Embryonic facial prominence (tissue), 1 donor: ENCODE measurements at regions not wholly inside any gene's neighbourhood (a gene's known extent, or its start where the extent isn't known, plus 50 kb on each side); places are given as distances from the start of the nearest gene placed in this dataset.
"Not testable (repeated sequence)": the region's sequence is repeated elsewhere in the genome, so short reads cannot be mapped to it uniquely, and the experiment has no call there.

Experiments used
- DNase-seq: peaks from one replicate; pipeline ENCODE4 v3.0.0-alpha.2; 2016; ENCODE audit errors: extremely low spot score

- no peak for DNase-seq
Measured at GRCh38 chr6:17182961-17183360, 81.1 kb downstream of the STMND1 start.

- no peak for DNase-seq
Measured at GRCh38 chr6:17186925-17187324, 85.1 kb downstream of the STMND1 start.

GRCh38 chr6:17193106-17193775 lies 87.9 kb upstream of the RBM24 start:
- no peak for DNase-seq

- DNase-seq = no peak
Measured at GRCh38 chr6:17197607-17198006, 83.6 kb upstream of the RBM24 start.

GRCh38 chr6:17200395-17200794 lies 80.8 kb upstream of the RBM24 start:
- DNase-seq = no peak

- DNase-seq = no peak
Measured at GRCh38 chr6:17202526-17202925, 78.6 kb upstream of the RBM24 start.

- DNase-seq = no peak
Measured at GRCh38 chr6:17204533-17204932, 76.6 kb upstream of the RBM24 start.

GRCh38 chr6:17206566-17207072 lies 74.5 kb upstream of the RBM24 start:
- DNase-seq = no peak

- DNase-seq = no peak
Measured at GRCh38 chr6:17207281-17207680, 73.9 kb upstream of the RBM24 start.

GRCh38 chr6:17210683-17211082 lies 70.5 kb upstream of the RBM24 start:
- DNase-seq = no peak

GRCh38 chr6:17211101-17211500 lies 70.1 kb upstream of the RBM24 start:
- no peak for DNase-seq

- no peak for DNase-seq
Measured at GRCh38 chr6:17212546-17213371, 68.4 kb upstream of the RBM24 start.

GRCh38 chr6:17214106-17214505 lies 67.1 kb upstream of the RBM24 start:
- DNase-seq = no peak

GRCh38 chr6:17216972-17217371 lies 64.2 kb upstream of the RBM24 start:
- not testable (repeated sequence) for DNase-seq

GRCh38 chr6:17218023-17218748 lies 63.0 kb upstream of the RBM24 start:
- no peak for DNase-seq

GRCh38 chr6:17218749-17219093 lies 62.4 kb upstream of the RBM24 start:
- DNase-seq = no peak

- no peak for DNase-seq
Measured at GRCh38 chr6:17219098-17219497, 62.1 kb upstream of the RBM24 start.

GRCh38 chr6:17220040-17220910 lies 60.9 kb upstream of the RBM24 start:
- peak; percentile 4 for DNase-seq

- DNase-seq = no peak
Measured at GRCh38 chr6:17224056-17224455, 57.1 kb upstream of the RBM24 start.

- not testable (repeated sequence) for DNase-seq
Measured at GRCh38 chr6:17224501-17224900, 56.7 kb upstream of the RBM24 start.
